ENCODE measurements at regions not wholly inside any gene's neighbourhood (a gene's known extent, or its start where the extent isn't known, plus 50 kb on each side); places are given as distances from the start of the nearest gene placed in this dataset.

GRCh38 chr5:61654876-61655275 is 322.8 kb downstream of the ZSWIM6 start:
- CTCF ChIA-PET: no interaction called here
- POLR2A ChIA-PET (ENCODE audit: low non-redundant PET): no interaction called here
- DNase-seq (ENCODE audit: low spot score): no peak
- H3K27ac ChIP-seq: no peak overlapping the region
- no peak for TF ChIP-seq CTCF (conservative IDR thresholded peaks at IDR 0.05; ENCODE audit: low read depth)

DNA sequence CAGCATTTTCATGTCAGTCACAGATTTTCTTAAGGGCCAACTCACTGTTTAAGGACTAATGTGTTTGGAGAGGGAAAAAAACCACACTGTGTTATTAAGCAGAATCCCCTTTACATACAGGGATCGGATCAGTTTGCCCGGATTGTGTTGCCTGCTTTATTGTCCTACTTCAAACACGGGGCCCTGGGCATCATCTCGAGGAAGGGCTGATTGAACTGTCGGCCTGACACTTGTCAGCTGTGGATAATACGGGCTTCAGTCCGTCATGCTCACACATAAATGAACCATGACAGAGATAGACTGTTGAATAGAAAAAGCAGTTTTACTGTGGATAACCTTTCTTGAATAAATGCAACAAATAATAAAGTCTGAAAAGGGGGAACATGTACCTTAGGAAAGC is 325.0 kb downstream of the ZSWIM6 start:
- no peak for DNase-seq (ENCODE audit: low spot score)
- CTCF ChIA-PET: interaction anchor here (0.7 kb wide), 1 partner anchor 695 kb away, joined by 6 read pairs; no protein-coding TSS in a partner anchor
- POLR2A ChIA-PET (ENCODE audit: low non-redundant PET): no interaction called here
- no peak overlapping the region for H3K27ac ChIP-seq
- no peak for TF ChIP-seq CTCF (conservative IDR thresholded peaks at IDR 0.05; ENCODE audit: low read depth)

- DNase-seq (ENCODE audit: low spot score): no peak
- CTCF ChIA-PET: interaction anchor here (0.5 to 2.0 kb wide), 15 partner anchors 12 to 1222 kb away, joined by 3 to 10 read pairs (median 3); no protein-coding TSS in a partner anchor
- POLR2A ChIA-PET (ENCODE audit: low non-redundant PET): interaction anchor here (0.5 kb wide), 1 partner anchor 14 kb away, joined by 4 read pairs; no protein-coding TSS in a partner anchor
- no peak for TF ChIP-seq CTCF (conservative IDR thresholded peaks at IDR 0.05; ENCODE audit: low read depth)
- no peak overlapping the region for H3K27ac ChIP-seq
These were observed 325.6 kb downstream of the ZSWIM6 start for GRCh38 chr5:61657686-61658085.

- POLR2A ChIA-PET (ENCODE audit: low non-redundant PET): no interaction called here
- no peak overlapping the region for H3K27ac ChIP-seq
- DNase-seq (ENCODE audit: low spot score): peak; percentile 87
- TF ChIP-seq CTCF (conservative IDR thresholded peaks at IDR 0.05; ENCODE audit: low read depth): peak; percentile 98
- CTCF ChIA-PET: interaction anchor here (0.5 to 2.0 kb wide), 39 partner anchors 8 to 958 kb away, joined by 3 to 10 read pairs (median 3); partner anchors contain the start of gene DEPDC1B
These were observed 326.5 kb downstream of the ZSWIM6 start for GRCh38 chr5:61658592-61659008.

GRCh38 chr5:61659221-61659696 is 327.2 kb downstream of the ZSWIM6 start:
- DNase-seq (ENCODE audit: low spot score): no peak
- CTCF ChIA-PET: interaction anchor here (0.5 to 2.0 kb wide), 38 partner anchors 7 to 959 kb away, joined by 3 to 10 read pairs (median 3); partner anchors contain the start of gene DEPDC1B
- POLR2A ChIA-PET (ENCODE audit: low non-redundant PET): no interaction called here
- no peak overlapping the region for H3K27ac ChIP-seq
- TF ChIP-seq CTCF (conservative IDR thresholded peaks at IDR 0.05; ENCODE audit: low read depth): no peak

- ChIA-PET CTCF (interaction anchor here (0.6 kb wide), 1 partner anchor 15 kb away, joined by 3 read pairs; no protein-coding TSS in a partner anchor), POLR2A (ENCODE audit: low non-redundant PET) (no interaction called here)
- TF ChIP-seq CTCF (conservative IDR thresholded peaks at IDR 0.05; ENCODE audit: low read depth): no peak
- no peak for DNase-seq (ENCODE audit: low spot score)
- no peak overlapping the region for H3K27ac ChIP-seq
These were observed 330.6 kb downstream of the ZSWIM6 start for GRCh38 chr5:61662670-61663069.
